GM12878 (cell line): ENCODE measurements at regions not wholly inside any gene's neighbourhood (a gene's known extent, or its start where the extent isn't known, plus 50 kb on each side); places are given as distances from the start of the nearest gene placed in this dataset.

ENCODE experiments used
- ATAC-seq: fragments of 200-7000 bp; cut with Tn5 transposase; 3 replicates; pipeline ENCODE4 v1.9.1; 2020; ENCODE audit warnings: mild to moderate bottlenecking, moderate library complexity
- BruUV-seq: library from RNA; stranded (reverse); fragments of 400-500 nt; replicated peaks from 2 replicates; lab custom pipeline; 2021; lab: Mats Ljungman, UMichigan
- CTCF ChIA-PET: fragments of 300-600 bp; sonication (Branson Sonifier 250); formaldehyde crosslinking; extraction: SDS; loops from one replicate; lab custom pipeline; 2021; ENCODE audit warnings: inconsistent platforms; lab: Yijun Ruan, JAX
- POLR2A ChIA-PET: fragments of 350-600 bp; formaldehyde crosslinking; extraction: SDS; loops from one replicate; lab custom pipeline; 2021; ENCODE audit warnings: inconsistent platforms; lab: Charles Lee
- RAD21 ChIA-PET: fragments of 300-600 bp; sonication (Branson Sonifier 250); formaldehyde crosslinking; loops from one replicate; lab custom pipeline; 2023; ENCODE audit warnings: antibody characterized with exemption; ENCODE audit not compliant: unreplicated experiment; lab: Charles Lee
- SMC1A ChIA-PET: fragments of 300-600 bp; sonication (Branson Sonifier 250); formaldehyde crosslinking; loops from one replicate; lab custom pipeline; 2023; ENCODE audit not compliant: unreplicated experiment, uncharacterized antibody; lab: Charles Lee
- DNase-seq: peaks from one replicate; pipeline ENCODE4 v3.0.0-alpha.2; 2011; ENCODE audit warnings: low read depth, low spot score
- FAIRE-seq: peaks from 3 replicates; lab custom pipeline; 2011; peaks lifted over from hg19 to GRCh38; lab: Jason Lieb, UNC
- H2AFZ ChIP-seq: 2 replicates; pipeline ENCODE4 v1.6.0; 2011; ENCODE audit warnings: low read depth, low read length, control low read depth; ENCODE audit not compliant: control insufficient read depth
- H3K27ac ChIP-seq: 2 replicates; pipeline ENCODE4 v1.5.1; 2011; ENCODE audit warnings: control low read depth; ENCODE audit not compliant: control insufficient read depth, insufficient read depth
- H3K27me3 ChIP-seq, 2 experiments: replicated peaks in 1 of 2; 2 replicates each; pipeline versions ENCODE4 v1.6.0 to v1.6.1; 2011; ENCODE audit warnings: low read length in 1 of 2; ENCODE audit not compliant: control insufficient read depth in 2 of 2, insufficient read depth in 2 of 2
- H3K36me3 ChIP-seq, 2 experiments: 2 replicates each; pipeline ENCODE4 v1.5.1; 2011; ENCODE audit warnings: low read length in 1 of 2; ENCODE audit not compliant: control insufficient read depth in 2 of 2, insufficient read depth in 2 of 2
- H3K4me1 ChIP-seq: 2 replicates; pipeline ENCODE4 v1.6.1; 2011; ENCODE audit warnings: mild to moderate bottlenecking, low read length, moderate library complexity, mixed read lengths; ENCODE audit not compliant: control insufficient read depth, insufficient read depth
- H3K4me2 ChIP-seq: 2 replicates; pipeline ENCODE4 v1.6.0; 2011; ENCODE audit warnings: control low read depth; ENCODE audit not compliant: control insufficient read depth, insufficient read depth
- H3K4me3 ChIP-seq: fragments of 200-600 bp; sonication (generic); 2 replicates; pipeline ENCODE4 v1.5.1; 2016
- H3K79me2 ChIP-seq: 2 replicates; pipeline ENCODE4 v1.6.0; 2011; ENCODE audit warnings: low read length; ENCODE audit not compliant: control insufficient read depth, insufficient read depth
- H3K9ac ChIP-seq: 2 replicates; pipeline ENCODE4 v1.8.0; 2011; ENCODE audit warnings: low read length, control low read depth, mixed read lengths; ENCODE audit not compliant: control insufficient read depth, insufficient read depth
- H3K9me3 ChIP-seq: replicated peaks from 3 replicates; pipeline ENCODE4 v1.5.1; 2011; ENCODE audit warnings: mild to moderate bottlenecking, low read length; ENCODE audit not compliant: control insufficient read depth, insufficient read depth
- H4K20me1 ChIP-seq: 2 replicates; pipeline ENCODE4 v1.6.0; 2011; ENCODE audit not compliant: control insufficient read depth, insufficient read depth
- ASH2L ChIP-seq: fragments of 300-600, 200-600 bp; sonication (generic); IDR thresholded peaks from 2 replicates; pipeline ENCODE4 v1.6.1; 2017; ENCODE audit warnings: low read depth, mild to moderate bottlenecking, borderline replicate concordance
- BMI1 ChIP-seq: fragments of 450-650 bp; IDR thresholded peaks from 2 replicates; pipeline ENCODE4 v1.6.1; 2016; ENCODE audit warnings: mild to moderate bottlenecking, moderate library complexity, borderline replicate concordance
- CBFB ChIP-seq: IDR thresholded peaks from 2 replicates; pipeline ENCODE4 v1.6.1; 2016; ENCODE audit warnings: antibody characterized with exemption, low read depth
- CHD1 ChIP-seq: IDR thresholded peaks from 2 replicates; pipeline ENCODE4 v1.6.1; 2012; ENCODE audit warnings: low read depth, low read length, improper control_type of control experiment
- ETV6 ChIP-seq, 2 experiments: fragments of 450-650 bp in 1 of 2; IDR thresholded peaks in 1 of 2; conservative IDR thresholded peaks in 1 of 2; 2 replicates each; pipeline ENCODE4 v1.6.1; 2014; ENCODE audit warnings: antibody characterized with exemption in 1 of 2, borderline replicate concordance in 1 of 2, low read depth in 1 of 2, mild to moderate bottlenecking in 1 of 2, moderate library complexity in 1 of 2
- FOXM1 ChIP-seq: IDR thresholded peaks from 2 replicates; pipeline ENCODE4 v1.6.1; 2012; ENCODE audit warnings: low read depth, mild to moderate bottlenecking, inconsistent platforms, low read length, moderate library complexity
- IRF3 ChIP-seq: fragments of 450-650 bp; IDR thresholded peaks from 2 replicates; pipeline ENCODE4 v1.6.1; 2014; ENCODE audit warnings: mild to moderate bottlenecking
- KAT2A ChIP-seq: conservative IDR thresholded peaks from 2 replicates; pipeline ENCODE4 v1.6.1; 2011; ENCODE audit warnings: low read depth, low read length; ENCODE audit not compliant: control insufficient read depth
- MXI1 ChIP-seq: fragments of 150-350 bp; IDR thresholded peaks from 2 replicates; pipeline ENCODE4 v1.6.1; 2011; ENCODE audit warnings: low read depth, mild to moderate bottlenecking, inconsistent platforms, low read length, improper control_type of control experiment
- NBN ChIP-seq: fragments of 450-650 bp; IDR thresholded peaks from 2 replicates; pipeline ENCODE4 v1.6.1; 2016
- NFIC ChIP-seq: IDR thresholded peaks from 2 replicates; pipeline ENCODE4 v1.6.1; 2012; ENCODE audit warnings: low read depth, mild to moderate bottlenecking, inconsistent platforms, low read length, moderate library complexity
- NKRF ChIP-seq: fragments of 450-650 bp; conservative IDR thresholded peaks from 2 replicates; pipeline ENCODE4 v1.6.1; 2017; ENCODE audit warnings: mild to moderate bottlenecking, moderate library complexity
- NRF1 ChIP-seq: conservative IDR thresholded peaks from 2 replicates; pipeline ENCODE4 v1.6.1; 2011; ENCODE audit warnings: mild to moderate bottlenecking, low read depth, low read length, improper control_type of control experiment
- POLR2A ChIP-seq: IDR thresholded peaks from 2 replicates; pipeline ENCODE4 v1.6.1; 2011; ENCODE audit warnings: low read depth, mild to moderate bottlenecking, low read length
- SMAD1 ChIP-seq: fragments of 450-650 bp; IDR thresholded peaks from 2 replicates; pipeline ENCODE4 v1.6.1; 2018; ENCODE audit warnings: mild to moderate bottlenecking, low read depth; ENCODE audit not compliant: partially characterized antibody
- SREBF2 ChIP-seq: IDR thresholded peaks from 2 replicates; pipeline ENCODE4 v1.6.1; 2012; ENCODE audit warnings: mild to moderate bottlenecking, low read length
- TCF12 ChIP-seq: IDR thresholded peaks from 2 replicates; pipeline ENCODE4 v1.6.1; 2011; ENCODE audit warnings: low read depth, mild to moderate bottlenecking, low read length
- ZNF622 ChIP-seq: fragments of 450-650 bp; IDR thresholded peaks from 2 replicates; pipeline ENCODE4 v1.6.1; 2017; ENCODE audit warnings: mild to moderate bottlenecking, inconsistent platforms
- ZNF687 ChIP-seq: fragments of 450-650 bp; IDR thresholded peaks from 2 replicates; pipeline ENCODE4 v1.6.1; 2017; ENCODE audit warnings: mild to moderate bottlenecking, moderate library complexity
- ZSCAN29 ChIP-seq: fragments of 450-650 bp; IDR thresholded peaks from 2 replicates; pipeline ENCODE4 v1.6.1; 2017; ENCODE audit warnings: mild to moderate bottlenecking, moderate library complexity
- WGBS: methylation state at CpG from one replicate; pipeline ENCODE4 v1.1.6; 2016; ENCODE audit warnings: low lambda C conversion rate; ENCODE audit not compliant: insufficient replicate concordance, insufficient coverage; ENCODE audit errors: missing lambda C conversion rate; 5-methylcytosine and 5-hydroxymethylcytosine counted together
- in situ Hi-C: fragments of 300-500 bp; cut with MboI; formaldehyde crosslinking; loops from 9 replicates; pipeline ENCODE4 v1.14.3; 2018; ENCODE audit warnings: mixed read lengths
- intact Hi-C: fragments of 100-400 bp; cut with micrococcal nuclease; formaldehyde crosslinking; loops from one replicate; pipeline ENCODE4 v1.14.2; 2022; ENCODE audit not compliant: unreplicated experiment

- no peaks in the 10 kb centered on the region for H3K36me3 ChIP-seq
- H3K4me1 ChIP-seq, result no peaks in the 10 kb centered on the region
- RAD21 ChIA-PET, result no interaction called here
- TF ChIP-seq MXI1 (no peak), ASH2L (no peak), POLR2A (no peak), ZNF622 (no peak), CBFB (no peak), ZSCAN29 (no peak), ETV6 (conservative IDR thresholded peaks at IDR 0.05 in 1 of 2, IDR thresholded peaks at IDR 0.05 in 1 of 2; ENCODE audit: borderline replicate concordance in 1 of 2, low read depth in 1 of 2) (no peak), TCF12 (no peak), NRF1 (no peak), NKRF (no peak), BMI1 (no peak), NFIC (no peak), SMAD1 (no peak), KAT2A (no peak), IRF3 (no peak), FOXM1 (no peak), ZNF687 (no peak), CHD1 (no peak), SREBF2 (no peak), NBN (no peak)
- SMC1A ChIA-PET, result no interaction called here
- no peaks in the 10 kb centered on the region; the same call in 2 of the 3 replicates for H3K9me3 ChIP-seq
- in situ Hi-C loops, result no loop called here
- DNase-seq (no peak), FAIRE-seq (no peak), ATAC-seq (no peak)
- no peaks in the 10 kb centered on the region for H3K27me3 ChIP-seq
- H3K79me2 ChIP-seq, result no peaks in the 10 kb centered on the region
- 47% methylated on average over 13 of the region's 13 CpGs for WGBS
- CTCF ChIA-PET, result no interaction called here
- POLR2A ChIA-PET, result no interaction called here
- H4K20me1 ChIP-seq, result no peaks in the 10 kb centered on the region
- no peak overlapping the region for H3K4me2 ChIP-seq
- H3K9ac ChIP-seq, result no peak overlapping the region
- H3K27ac ChIP-seq, result no peak overlapping the region
- H2AFZ ChIP-seq, result no peak overlapping the region
- H3K4me3 ChIP-seq, result no peak overlapping the region
- no TSS peak for BruUV-seq
- intact Hi-C loops, result no loop called here
Observed at GRCh38 chr7:68676813-68677535, 921.3 kb upstream of the AUTS2 start.
